Skeletal muscle satellite cell (primary cell): ENCODE measurements at regions not wholly inside any gene's neighbourhood (a gene's known extent, or its start where the extent isn't known, plus 50 kb on each side); places are given as distances from the start of the nearest gene placed in this dataset.
"Not testable (repeated sequence)": the region's sequence is repeated elsewhere in the genome, so short reads cannot be mapped to it uniquely, and the experiment has no call there.

ENCODE experiments used
- H3K27me3 ChIP-seq: 2 replicates; pipeline ENCODE4 v1.7.0; 2013; ENCODE audit warnings: low read length; ENCODE audit not compliant: control insufficient read depth, insufficient read depth
- H3K36me3 ChIP-seq: 2 replicates; pipeline ENCODE4 v1.7.0; 2013; ENCODE audit warnings: mild to moderate bottlenecking, control low read depth, low read length; ENCODE audit not compliant: insufficient read depth
- H3K4me1 ChIP-seq: 2 replicates; pipeline ENCODE4 v1.7.0; 2013; ENCODE audit warnings: low read length; ENCODE audit not compliant: control insufficient read depth, insufficient read depth
- H3K4me2 ChIP-seq: 2 replicates; pipeline ENCODE4 v1.7.0; 2013; ENCODE audit warnings: mild to moderate bottlenecking, low read length
- H3K4me3 ChIP-seq: 2 replicates; pipeline ENCODE4 v1.7.0; 2013; ENCODE audit warnings: low read length
- H3K9ac ChIP-seq: 2 replicates; pipeline ENCODE4 v1.7.0; 2013; ENCODE audit warnings: mild to moderate bottlenecking, low read depth, low read length, moderate library complexity
- H3K9me3 ChIP-seq: replicated peaks from 2 replicates; pipeline ENCODE4 v1.7.0; 2013; ENCODE audit warnings: mild to moderate bottlenecking, control low read depth, low read length

DNA sequence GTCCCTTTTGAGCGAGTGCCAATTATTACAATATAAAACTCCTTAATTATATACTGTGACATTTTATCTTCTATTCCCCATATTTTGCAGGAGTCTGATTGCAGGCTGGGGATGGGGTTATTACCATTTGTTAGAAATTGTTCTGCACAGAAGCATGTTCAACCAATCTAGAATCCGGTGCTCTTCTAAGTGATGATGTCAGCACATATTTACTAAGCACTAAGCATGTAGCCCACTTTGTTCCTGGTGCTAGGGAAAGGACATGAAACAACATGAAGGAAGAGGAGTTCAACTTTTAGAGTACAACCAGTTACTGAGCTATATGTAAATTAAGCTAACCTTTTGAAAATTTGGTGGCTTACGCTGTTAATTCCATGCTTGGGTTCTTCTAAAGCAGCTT, 52.8 kb upstream of the IL1RAPL2 start:
- Histone ChIP-seq H3K36me3 (no peaks in the 10 kb centered on the region), H3K4me1 (no peaks in the 10 kb centered on the region), H3K9ac (no peak overlapping the region), H3K4me3 (no peak overlapping the region), H3K9me3 (no peaks in the 10 kb centered on the region), H3K27me3 (no peaks in the 10 kb centered on the region), H3K4me2 (no peak overlapping the region)

DNA sequence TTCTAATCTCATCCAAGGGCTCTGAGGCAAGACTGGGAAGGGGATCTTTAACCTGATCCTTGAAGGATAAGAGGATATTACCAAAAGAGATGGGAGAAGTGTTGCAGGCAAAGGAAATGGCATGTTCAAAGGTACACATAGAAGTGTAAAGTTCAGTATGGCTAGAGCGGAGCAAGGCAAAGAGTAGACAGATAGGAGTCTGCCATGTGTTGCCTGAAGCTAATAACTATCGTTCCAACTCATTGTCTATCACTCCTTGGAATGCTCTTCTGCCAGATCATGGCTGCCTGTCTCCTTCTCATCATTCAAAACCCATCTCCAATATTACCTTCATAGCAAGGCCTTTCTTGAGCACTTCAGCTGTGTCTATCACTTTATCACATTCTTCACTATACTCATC, 55.2 kb upstream of the IL1RAPL2 start:
- Histone ChIP-seq H3K27me3 (peaks cover 9% of the 10 kb centered on the region), H3K36me3 (no peaks in the 10 kb centered on the region), H3K4me1 (no peaks in the 10 kb centered on the region), H3K9me3 (no peaks in the 10 kb centered on the region), H3K4me2 (no peak overlapping the region), H3K9ac (no peak overlapping the region), H3K4me3 (no peak overlapping the region)

DNA sequence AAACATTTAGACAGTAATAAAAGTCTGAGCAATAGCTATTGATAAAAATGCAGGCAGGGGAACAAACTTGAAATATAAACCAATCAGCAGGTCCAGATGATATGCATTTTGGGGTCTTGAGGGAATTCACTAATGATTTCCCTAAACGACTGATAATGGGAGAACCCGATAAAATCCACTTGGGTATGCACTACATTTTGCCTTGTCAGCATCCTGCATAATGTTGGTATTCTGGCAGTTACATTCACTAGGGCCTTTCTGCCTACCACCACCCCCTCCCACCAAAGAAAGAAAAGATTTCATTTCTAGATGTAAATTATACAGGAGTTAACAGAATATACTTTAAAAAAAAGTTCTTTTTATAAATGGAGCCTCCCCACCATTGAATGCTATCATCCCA, 63.5 kb upstream of the IL1RAPL2 start:
- no peaks in the 10 kb centered on the region for H3K9me3 ChIP-seq
- H3K9ac ChIP-seq = no peak overlapping the region
- H3K36me3 ChIP-seq = no peaks in the 10 kb centered on the region
- H3K4me2 ChIP-seq = no peak overlapping the region
- H3K27me3 ChIP-seq = peaks cover 27% of the 10 kb centered on the region
- no peaks in the 10 kb centered on the region for H3K4me1 ChIP-seq
- H3K4me3 ChIP-seq = no peak overlapping the region

DNA sequence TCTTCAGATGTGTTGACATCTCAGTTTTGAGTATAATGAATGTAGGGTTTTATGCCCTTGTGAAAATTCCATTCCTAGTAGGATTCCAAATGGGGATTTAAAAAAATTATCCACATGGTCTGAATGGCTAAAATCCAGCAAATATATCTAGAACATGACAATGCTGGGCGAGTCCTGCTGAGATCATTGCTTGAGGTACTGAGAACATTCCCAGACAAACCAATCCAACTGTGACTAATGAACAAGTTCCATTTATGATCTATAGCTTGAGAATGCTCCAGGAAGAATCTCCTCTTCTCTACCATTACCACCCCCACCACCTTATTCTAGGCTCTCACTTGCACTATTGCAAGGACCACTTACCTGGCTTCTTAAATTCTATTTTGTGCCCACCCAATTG, 77.2 kb upstream of the IL1RAPL2 start:
- H3K36me3 ChIP-seq = no peaks in the 10 kb centered on the region
- no peak overlapping the region for H3K4me2 ChIP-seq
- no peak overlapping the region for H3K4me3 ChIP-seq
- no peak overlapping the region for H3K9ac ChIP-seq
- H3K4me1 ChIP-seq = no peaks in the 10 kb centered on the region
- H3K27me3 ChIP-seq = peaks cover 24% of the 10 kb centered on the region
- H3K9me3 ChIP-seq = no peaks in the 10 kb centered on the region

DNA sequence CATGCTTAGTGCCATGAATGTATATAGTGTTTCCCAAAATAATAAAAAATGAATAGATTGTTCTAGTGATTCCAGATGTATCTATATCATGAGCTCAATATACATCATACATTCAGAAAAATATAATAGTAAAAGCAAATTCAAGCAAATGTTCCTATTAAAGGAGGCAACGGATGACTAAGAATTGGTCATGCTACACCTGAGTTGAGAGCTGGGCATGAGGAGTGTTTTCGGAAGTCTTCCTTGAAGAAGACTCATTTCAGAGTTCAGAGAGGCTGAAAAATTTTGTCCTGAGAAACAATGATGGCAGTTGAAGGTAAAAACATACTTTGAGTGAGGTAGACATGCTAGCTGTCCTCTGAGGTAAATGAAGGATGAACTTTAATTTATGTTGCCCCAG, 79.3 kb upstream of the IL1RAPL2 start:
- Histone ChIP-seq H3K27me3 (peaks cover 17% of the 10 kb centered on the region), H3K36me3 (no peaks in the 10 kb centered on the region), H3K9ac (no peak overlapping the region), H3K4me1 (no peaks in the 10 kb centered on the region), H3K9me3 (no peaks in the 10 kb centered on the region), H3K4me3 (no peak overlapping the region), H3K4me2 (no peak overlapping the region)

DNA sequence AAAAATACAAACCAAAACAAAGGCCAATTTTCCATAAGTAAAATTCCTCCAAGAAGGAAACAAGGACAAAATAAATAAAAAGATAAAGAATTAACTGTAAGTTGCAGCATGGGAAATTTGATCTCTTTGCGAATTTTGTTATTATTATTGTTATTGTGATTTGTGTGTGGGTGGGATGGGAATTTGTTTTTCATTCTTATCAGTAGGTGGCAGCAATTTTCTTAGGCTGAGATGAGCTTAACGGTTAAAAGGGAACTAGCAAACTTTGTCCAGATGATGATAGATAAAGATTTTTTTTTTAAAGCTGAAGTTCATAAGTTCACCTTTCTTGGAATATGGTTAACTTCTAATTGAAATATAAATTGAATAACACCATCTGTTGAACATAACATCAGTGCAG, 83.2 kb upstream of the IL1RAPL2 start:
- no peak overlapping the region for H3K4me3 ChIP-seq
- no peak overlapping the region for H3K9ac ChIP-seq
- H3K27me3 ChIP-seq = peaks cover 28% of the 10 kb centered on the region
- no peaks in the 10 kb centered on the region for H3K4me1 ChIP-seq
- H3K36me3 ChIP-seq = no peaks in the 10 kb centered on the region
- H3K4me2 ChIP-seq = no peak overlapping the region
- H3K9me3 ChIP-seq = no peaks in the 10 kb centered on the region

DNA sequence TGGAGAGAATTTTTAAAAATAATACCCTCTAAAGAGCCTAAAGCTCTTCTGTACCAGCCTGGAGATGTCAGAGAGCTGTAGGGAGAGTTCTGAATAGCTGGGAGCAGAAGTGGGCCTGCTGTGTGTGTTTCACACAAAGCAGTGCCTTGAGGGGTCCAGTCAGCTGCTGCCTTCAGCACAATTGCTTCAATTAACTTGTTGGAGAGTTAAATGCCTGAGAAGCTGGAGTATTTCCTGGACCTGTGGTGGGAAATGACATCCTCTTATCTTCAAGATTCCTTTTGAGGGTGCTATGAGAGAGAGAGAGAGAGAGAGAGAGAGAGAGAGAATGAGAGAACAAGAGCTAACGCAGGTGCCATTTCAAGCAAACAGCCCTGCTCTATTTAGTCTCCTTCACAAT, 96.2 kb upstream of the IL1RAPL2 start:
- Histone ChIP-seq H3K4me1 (no peaks in the 10 kb centered on the region), H3K9me3 (no peaks in the 10 kb centered on the region), H3K27me3 (peaks cover 17% of the 10 kb centered on the region), H3K4me2 (no peak overlapping the region), H3K9ac (no peak overlapping the region), H3K4me3 (no peak overlapping the region), H3K36me3 (no peaks in the 10 kb centered on the region)

DNA sequence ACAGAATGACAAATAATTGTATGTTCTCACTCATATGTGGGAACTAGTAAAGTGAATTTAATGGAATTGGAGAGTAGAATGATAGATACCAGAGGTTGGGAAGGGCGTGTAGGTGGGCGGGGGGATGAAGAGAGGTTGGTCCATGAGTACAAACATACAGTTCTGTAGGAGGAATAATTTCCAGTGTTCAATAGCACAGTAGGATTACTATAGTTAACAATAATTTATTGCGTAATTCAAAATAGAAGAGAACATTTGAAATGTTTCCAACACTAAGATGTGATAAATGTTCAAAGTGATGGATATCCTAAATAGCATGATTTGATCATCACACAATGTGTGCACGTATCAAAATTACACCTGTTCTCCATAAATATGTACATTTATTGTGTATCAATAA, 106.2 kb upstream of the IL1RAPL2 start:
- H3K9ac ChIP-seq = no peak overlapping the region
- H3K9me3 ChIP-seq = no peaks in the 10 kb centered on the region
- H3K4me1 ChIP-seq = no peaks in the 10 kb centered on the region
- no peak overlapping the region for H3K4me2 ChIP-seq
- H3K36me3 ChIP-seq = no peaks in the 10 kb centered on the region
- H3K27me3 ChIP-seq = peaks cover 6% of the 10 kb centered on the region
- H3K4me3 ChIP-seq = no peak overlapping the region

DNA sequence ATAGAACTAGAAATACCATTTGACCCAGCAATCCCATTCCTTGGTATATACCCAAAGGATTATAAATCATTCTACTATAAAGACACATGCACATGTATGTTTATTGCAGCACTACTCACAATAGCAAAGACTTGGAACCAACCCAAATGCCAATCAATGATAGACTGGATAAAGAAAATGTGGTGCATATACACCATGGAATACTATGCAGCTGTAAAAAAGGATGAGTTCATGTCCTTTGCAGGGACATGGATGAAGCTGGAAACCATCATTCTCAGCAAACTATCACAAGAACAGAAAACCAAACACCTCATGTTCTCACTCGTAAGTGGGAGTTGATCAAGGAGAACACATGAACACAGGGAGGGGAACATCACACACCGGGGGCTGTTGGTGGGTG, 108.9 kb upstream of the IL1RAPL2 start:
- H3K27me3 ChIP-seq, H3K36me3 ChIP-seq, H3K4me1 ChIP-seq, H3K4me2 ChIP-seq, H3K4me3 ChIP-seq, H3K9ac ChIP-seq, H3K9me3 ChIP-seq: not testable (repeated sequence)

DNA sequence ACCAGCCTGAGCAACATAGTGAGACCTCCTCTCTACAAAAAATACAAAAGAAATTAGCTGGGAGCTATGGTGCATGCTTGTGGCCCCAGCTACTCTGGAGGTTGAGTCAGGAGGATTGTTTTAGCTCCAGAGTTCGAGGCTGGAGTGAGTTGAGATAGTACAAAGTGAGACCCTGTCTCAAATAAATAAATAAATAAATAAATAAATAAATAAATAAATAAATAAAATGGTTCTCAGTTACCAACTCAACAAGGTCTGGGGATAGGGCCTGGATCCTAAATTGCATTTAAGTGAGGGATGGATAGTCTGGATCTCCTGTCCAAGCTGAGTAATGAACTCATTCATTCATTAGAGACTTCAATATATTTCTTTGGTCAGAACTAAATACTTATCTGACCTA, 115.7 kb upstream of the IL1RAPL2 start:
- Histone ChIP-seq H3K4me3 (no peak overlapping the region), H3K36me3 (no peaks in the 10 kb centered on the region), H3K27me3 (peaks cover 13% of the 10 kb centered on the region), H3K4me2 (no peak overlapping the region), H3K9ac (no peak overlapping the region), H3K9me3 (no peaks in the 10 kb centered on the region), H3K4me1 (no peaks in the 10 kb centered on the region)

DNA sequence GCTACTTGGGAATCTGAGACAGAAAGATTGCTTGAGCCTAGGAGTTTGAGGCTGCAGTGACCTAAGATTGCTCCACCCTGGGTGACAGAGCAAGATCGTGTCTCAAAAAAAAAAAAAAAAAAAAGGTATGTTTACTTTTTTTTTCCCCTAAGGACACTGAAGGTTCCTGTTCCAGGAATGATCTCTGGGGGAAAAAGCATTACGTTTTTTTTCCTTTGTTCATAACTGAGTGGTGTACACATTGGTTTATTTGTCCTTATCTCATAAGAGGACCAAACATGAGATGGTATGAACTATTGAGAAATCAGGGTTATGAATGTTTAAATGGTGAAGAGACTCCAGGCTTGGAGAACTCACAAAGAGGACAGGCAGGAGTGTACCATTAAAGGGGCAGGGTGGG, 120.4 kb upstream of the IL1RAPL2 start:
- Histone ChIP-seq H3K36me3 (no peaks in the 10 kb centered on the region), H3K4me1 (no peaks in the 10 kb centered on the region), H3K4me2 (no peak overlapping the region), H3K9me3 (no peaks in the 10 kb centered on the region), H3K4me3 (no peak overlapping the region), H3K9ac (no peak overlapping the region), H3K27me3 (peaks cover 12% of the 10 kb centered on the region)

DNA sequence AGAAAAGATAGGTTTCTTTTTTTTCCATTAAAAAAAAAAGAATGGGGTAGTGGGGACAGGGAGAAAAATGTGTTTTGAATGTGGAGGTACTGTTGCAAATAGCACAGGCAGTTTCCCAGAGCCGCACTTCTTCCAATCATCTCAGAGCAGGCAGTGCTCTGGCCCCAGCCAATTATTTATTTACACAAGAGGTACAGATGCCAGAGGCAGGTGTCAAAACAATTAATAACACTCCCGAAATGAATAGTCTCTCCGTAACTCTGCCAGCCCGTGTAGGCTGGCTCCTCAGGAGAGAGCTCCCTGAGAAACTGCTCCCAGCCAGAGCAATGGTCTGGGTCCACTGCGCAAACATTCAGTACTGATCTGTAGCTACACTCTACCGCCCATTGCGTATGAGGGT, 130.8 kb upstream of the IL1RAPL2 start:
- Histone ChIP-seq H3K36me3 (no peaks in the 10 kb centered on the region), H3K4me3 (no peak overlapping the region), H3K27me3 (peaks cover 53% of the 10 kb centered on the region), H3K9me3 (no peaks in the 10 kb centered on the region), H3K4me1 (no peaks in the 10 kb centered on the region), H3K4me2 (no peak overlapping the region), H3K9ac (no peak overlapping the region)

DNA sequence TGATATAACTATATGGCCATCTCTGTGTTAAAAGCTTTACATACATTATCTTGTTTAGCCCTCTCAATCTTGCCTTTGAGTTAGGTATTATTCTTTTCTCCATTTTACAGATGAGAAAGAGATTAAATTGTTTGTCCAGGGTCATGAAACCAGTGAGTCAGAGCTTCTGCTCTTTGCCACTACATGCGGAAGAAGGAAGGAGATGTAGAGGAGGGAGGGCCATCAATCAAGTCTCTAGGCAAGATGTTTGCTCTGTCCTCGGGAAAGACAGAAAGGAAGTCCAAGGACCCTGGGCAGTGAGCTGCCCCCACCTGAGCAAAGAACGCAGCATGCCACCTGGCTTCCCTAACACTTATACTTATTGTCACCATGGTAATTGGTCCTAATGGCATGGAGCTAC, 133.7 kb upstream of the IL1RAPL2 start:
- no peak overlapping the region for H3K4me3 ChIP-seq
- no peaks in the 10 kb centered on the region for H3K9me3 ChIP-seq
- H3K4me1 ChIP-seq = no peaks in the 10 kb centered on the region
- peaks cover 61% of the 10 kb centered on the region for H3K27me3 ChIP-seq
- H3K4me2 ChIP-seq = no peak overlapping the region
- no peaks in the 10 kb centered on the region for H3K36me3 ChIP-seq
- H3K9ac ChIP-seq = no peak overlapping the region
